Islet precursor cell (in vitro differentiated cells): ENCODE measurements at regions not wholly inside any gene's neighbourhood (a gene's known extent, or its start where the extent isn't known, plus 50 kb on each side); places are given as distances from the start of the nearest gene placed in this dataset.

Experiments used
- DNase-seq: peaks from one replicate; pipeline ENCODE4 v3.0.0-alpha.2; 2018

GRCh38 chr19:29263305-29264135, 50.6 kb upstream of the UQCRFS1 start:
- peak; percentile 80 for DNase-seq

DNA sequence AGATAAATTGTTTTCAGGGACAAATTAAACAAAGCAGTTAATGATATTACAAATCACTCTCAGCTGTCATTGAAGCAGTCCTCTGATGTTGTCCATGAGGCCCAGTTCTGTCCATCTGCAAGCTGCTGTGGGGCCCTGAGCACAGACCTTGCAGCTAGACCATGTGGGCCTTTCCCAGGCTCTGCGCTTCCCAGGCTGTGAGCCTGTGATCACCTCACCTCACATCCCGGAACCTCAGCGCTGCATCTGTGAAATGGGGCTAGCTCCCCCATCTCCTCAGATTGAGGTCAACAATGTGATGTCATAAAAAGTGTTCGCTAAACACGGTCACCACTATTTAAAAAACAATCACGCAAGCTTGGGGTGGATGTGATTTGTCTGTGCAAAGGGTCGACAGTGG, 51.9 kb upstream of the UQCRFS1 start:
- no peak for DNase-seq

DNA sequence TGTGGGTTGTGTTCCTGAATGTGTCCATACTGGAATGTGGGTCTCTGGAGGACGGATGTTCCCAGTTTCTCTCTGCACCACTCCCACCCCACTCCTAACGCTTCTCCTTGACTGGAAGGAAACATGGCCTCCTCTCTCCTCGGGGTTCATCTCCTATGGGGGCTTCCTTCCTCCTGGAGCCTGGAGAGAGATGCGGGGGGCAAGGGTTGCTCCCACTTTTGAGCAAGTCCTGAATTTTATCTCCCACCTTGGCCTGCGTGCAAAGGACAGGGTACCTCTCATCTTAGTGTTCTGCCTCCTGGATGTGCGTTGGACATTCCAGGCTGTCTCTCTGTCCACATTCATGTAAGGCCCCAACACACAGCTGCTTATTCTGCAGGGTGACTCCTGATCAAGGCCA, 52.5 kb upstream of the UQCRFS1 start:
- DNase-seq, result no peak

GRCh38 chr19:29266001-29266400, 53.0 kb upstream of the UQCRFS1 start:
- no peak for DNase-seq

GRCh38 chr19:29266603-29267002, 53.7 kb upstream of the UQCRFS1 start:
- no peak for DNase-seq

- no peak for DNase-seq
Measured at GRCh38 chr19:29267701-29268100, 54.8 kb upstream of the UQCRFS1 start.

GRCh38 chr19:29268103-29268502, 55.2 kb upstream of the UQCRFS1 start:
- DNase-seq, result no peak

- DNase-seq, result peak; percentile 41
Measured at GRCh38 chr19:29268721-29269393, 55.9 kb upstream of the UQCRFS1 start.

DNA sequence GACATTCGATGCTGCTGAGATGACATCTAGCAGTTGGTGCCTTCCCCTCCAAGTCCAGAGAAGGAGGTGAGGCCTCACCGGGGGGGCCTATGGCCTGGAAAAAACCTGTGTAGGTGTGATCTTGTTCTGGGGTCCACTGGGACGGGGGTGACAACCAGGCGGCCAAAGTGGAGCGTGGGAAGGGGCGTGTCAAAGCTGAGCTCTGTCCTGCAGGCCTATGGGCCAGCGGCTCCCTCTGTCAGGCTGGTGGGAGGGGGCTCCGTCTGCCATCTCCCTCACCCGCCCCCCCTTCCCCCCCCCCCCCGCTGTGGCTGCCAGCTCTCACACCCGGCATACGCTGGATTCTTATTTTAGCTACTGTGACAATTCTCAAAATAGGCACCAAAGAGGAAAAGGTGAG, 56.7 kb upstream of the UQCRFS1 start:
- DNase-seq, result peak; percentile 32

DNA sequence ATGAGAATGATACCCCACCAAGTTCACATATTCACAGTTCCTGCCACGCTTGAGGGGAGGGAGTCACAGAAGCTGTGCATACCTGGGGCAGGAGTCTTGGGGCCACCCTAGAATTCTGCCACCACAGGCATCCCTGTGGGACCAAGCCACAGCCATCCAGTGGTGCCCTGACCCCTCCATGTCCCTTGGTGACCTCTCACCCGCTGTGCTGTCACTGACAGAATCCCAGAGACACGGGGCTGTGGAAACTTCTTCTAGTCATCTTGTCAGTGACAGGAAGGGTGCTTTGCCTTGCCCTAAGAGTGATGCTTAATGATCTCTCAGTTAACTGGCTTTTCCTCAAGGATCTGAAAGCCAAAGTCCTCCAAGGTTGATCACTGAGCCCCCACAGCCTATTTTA, 58.4 kb upstream of the UQCRFS1 start:
- DNase-seq, result no peak

- DNase-seq, result no peak
Measured at GRCh38 chr19:29271911-29272310, 59.0 kb upstream of the UQCRFS1 start.

DNA sequence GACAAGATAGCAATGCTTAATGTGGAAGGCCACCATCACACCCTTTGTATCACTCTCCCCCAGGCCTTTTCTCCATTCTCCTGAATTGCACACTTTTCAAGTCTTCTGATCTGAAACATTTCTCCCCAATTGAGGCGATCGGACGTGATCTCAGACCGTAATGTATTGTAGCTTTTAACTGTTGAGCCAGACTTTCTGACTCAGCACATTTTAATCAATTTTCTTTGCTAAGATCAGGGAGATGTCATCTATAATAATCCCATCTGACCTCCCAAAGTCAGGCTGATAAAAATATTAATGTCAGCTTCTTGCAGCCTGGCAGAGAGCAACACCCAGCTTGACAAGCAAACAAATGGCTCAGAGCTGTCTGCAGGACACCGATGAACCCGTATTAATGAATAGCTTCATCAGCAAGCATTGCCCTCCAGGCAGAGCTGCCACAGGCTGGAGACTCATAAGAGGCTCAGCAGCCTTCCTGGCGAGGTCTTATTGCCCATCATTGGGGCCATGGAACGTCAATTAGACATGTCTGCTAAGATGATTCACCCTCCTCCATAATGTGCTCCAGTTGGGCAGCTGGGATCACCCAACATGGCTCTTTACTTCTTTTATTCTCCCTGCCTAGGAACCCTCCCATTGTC, 60.2 kb upstream of the UQCRFS1 start:
- peak; percentile 46 for DNase-seq

GRCh38 chr19:29275266-29275665, 62.3 kb upstream of the UQCRFS1 start:
- DNase-seq, result peak; percentile 40

- DNase-seq, result peak; percentile 71
Measured at GRCh38 chr19:29277102-29277501, 64.2 kb upstream of the UQCRFS1 start.

DNA sequence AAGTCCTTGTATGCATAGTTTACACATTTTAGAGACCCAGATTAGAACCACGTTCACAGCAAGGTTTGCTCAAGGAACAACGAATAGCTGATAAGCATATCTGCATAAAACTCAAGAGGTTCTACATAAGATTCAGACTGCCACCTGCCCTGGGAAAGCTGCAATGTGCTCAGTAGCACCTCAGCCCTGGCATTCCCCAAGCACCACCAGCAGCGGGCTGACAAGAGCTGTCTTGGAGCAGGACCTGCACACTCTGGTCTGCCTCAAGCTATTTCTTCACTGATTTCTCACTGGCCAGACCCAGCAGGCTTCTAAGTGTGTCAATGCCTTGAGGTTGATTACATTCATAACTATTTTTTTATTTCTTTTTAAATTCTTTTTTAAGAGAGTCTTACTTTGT, 65.8 kb upstream of the UQCRFS1 start:
- DNase-seq, result no peak

DNA sequence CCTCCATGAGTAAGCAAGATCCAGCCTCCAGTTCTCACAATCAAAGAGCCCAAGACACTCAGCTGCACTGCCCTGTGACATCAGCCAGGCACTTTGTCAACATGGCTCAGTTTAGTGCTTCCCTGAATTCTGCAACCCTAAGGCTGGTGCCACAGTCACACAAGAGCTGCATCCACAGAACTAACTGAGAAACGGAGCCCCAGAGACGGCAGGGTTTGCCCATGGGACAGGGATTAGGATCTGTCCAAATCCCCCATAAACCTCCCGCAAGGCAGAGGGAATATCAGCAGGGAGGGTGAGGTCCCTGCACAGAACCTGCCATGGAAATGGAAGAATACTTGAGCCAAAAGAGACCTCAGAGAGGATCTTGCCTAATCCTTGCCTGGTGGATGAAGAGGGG, 70.4 kb upstream of the UQCRFS1 start:
- DNase-seq, result no peak

DNA sequence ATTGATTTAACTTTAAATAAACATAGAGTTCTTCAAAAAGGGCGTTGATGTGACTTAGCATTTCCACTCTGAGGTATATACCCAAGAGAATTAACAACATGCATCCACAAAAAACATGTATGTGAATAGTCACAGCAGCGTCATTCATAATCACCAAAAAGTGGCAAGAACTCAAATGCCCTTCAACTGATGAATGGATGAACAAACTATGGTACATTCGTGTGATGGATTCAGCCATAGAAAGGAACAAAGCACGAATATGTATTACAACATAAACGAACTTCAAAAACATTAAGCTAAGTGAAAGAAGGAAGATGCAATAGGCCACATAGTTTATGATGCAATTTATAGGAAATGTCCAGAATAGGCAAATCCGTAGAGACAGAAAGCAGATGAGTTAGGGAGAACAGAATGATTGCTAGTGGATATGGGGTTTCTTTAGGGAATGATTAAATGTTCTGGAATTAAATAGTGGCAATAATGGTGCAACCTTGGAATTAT, 72.3 kb upstream of the UQCRFS1 start:
- DNase-seq, result no peak

GRCh38 chr19:29285878-29286277, 72.9 kb upstream of the UQCRFS1 start:
- DNase-seq, result peak; percentile 83

- no peak for DNase-seq
Measured at GRCh38 chr19:29287061-29287460, 74.1 kb upstream of the UQCRFS1 start.

- DNase-seq, result no peak
Measured at GRCh38 chr19:29288256-29288655, 75.3 kb upstream of the UQCRFS1 start.

GRCh38 chr19:29289020-29289419, 76.1 kb upstream of the UQCRFS1 start:
- no peak for DNase-seq

GRCh38 chr19:29290853-29291252, 77.9 kb upstream of the UQCRFS1 start:
- no peak for DNase-seq

- DNase-seq, result no peak
Measured at GRCh38 chr19:29292153-29292552, 79.2 kb upstream of the UQCRFS1 start.

DNA sequence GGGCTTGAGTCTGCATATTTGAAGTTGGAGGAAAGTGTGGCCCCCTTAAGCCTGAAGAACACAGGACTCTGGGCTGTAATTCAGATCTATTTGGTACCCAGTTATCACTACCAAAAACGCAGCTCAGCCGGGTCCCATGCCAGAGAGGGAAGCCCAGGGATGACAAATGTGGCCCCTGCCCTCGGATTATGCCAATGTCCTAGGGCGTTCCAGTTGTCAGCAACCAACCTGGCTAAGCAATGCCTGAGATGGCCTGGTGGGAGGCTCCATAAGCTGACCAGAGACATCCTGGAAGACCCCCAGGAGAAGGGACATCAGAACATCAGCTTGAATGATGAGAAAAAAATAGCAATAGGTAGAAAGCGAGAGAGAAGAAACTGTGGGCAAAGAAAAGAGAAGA, 79.6 kb upstream of the UQCRFS1 start:
- no peak for DNase-seq
